Panc1 (cell line): ENCODE measurements at regions not wholly inside any gene's neighbourhood (a gene's known extent, or its start where the extent isn't known, plus 50 kb on each side); places are given as distances from the start of the nearest gene placed in this dataset.

Source experiments
- ATAC-seq: fragments of 200-7000 bp; cut with Tn5 transposase; 2 replicates; pipeline ENCODE4 v1.9.1; 2020; ENCODE audit warnings: mild to moderate bottlenecking, moderate library complexity
- BruUV-seq: library from RNA; stranded (reverse); fragments of 400-500 nt; replicated peaks from 2 replicates; lab custom pipeline; 2021; lab: Mats Ljungman, UMichigan
- CTCF ChIA-PET: fragments of 300-600 bp; sonication (Branson Sonifier 250); formaldehyde crosslinking; loops from one replicate; lab custom pipeline; 2022; ENCODE audit warnings: antibody characterized with exemption; lab: Charles Lee
- POLR2A ChIA-PET: fragments of 300-600 bp; sonication (Branson Sonifier 250); formaldehyde crosslinking; loops from one replicate; lab custom pipeline; 2022; ENCODE audit warnings: antibody characterized with exemption; lab: Charles Lee
- DNase-seq: peaks from one replicate; pipeline ENCODE4 v3.0.0-alpha.2; 2010; ENCODE audit warnings: low read depth, low spot score
- H3K27ac ChIP-seq: 2 replicates; pipeline ENCODE4 v1.5.1; 2011; ENCODE audit warnings: mild to moderate bottlenecking, low read length, inconsistent platforms
- H3K27me3 ChIP-seq: fragments of 200-500 bp; sonication (Bioruptor generic); 2 replicates; pipeline ENCODE4 v1.6.0; 2014; ENCODE audit warnings: low read length, inconsistent platforms; ENCODE audit not compliant: control insufficient read depth, insufficient read depth
- H3K36me3 ChIP-seq: fragments of 200-500 bp; sonication (Bioruptor generic); 2 replicates; pipeline ENCODE4 v1.5.1; 2014; ENCODE audit warnings: inconsistent platforms, mild to moderate bottlenecking, low read length, moderate library complexity; ENCODE audit not compliant: control insufficient read depth, insufficient read depth
- H3K4me1 ChIP-seq: 2 replicates; pipeline ENCODE4 v1.5.1; 2011; ENCODE audit warnings: inconsistent platforms, mild to moderate bottlenecking, low read length, moderate library complexity; ENCODE audit not compliant: control insufficient read depth, insufficient read depth
- H3K4me3 ChIP-seq, 2 experiments: 2 replicates each; pipeline ENCODE4 v1.5.1; 2011 to 2012; ENCODE audit warnings: low read depth in 2 of 2, low read length in 2 of 2, mild to moderate bottlenecking in 2 of 2, inconsistent platforms in 1 of 2, moderate library complexity in 1 of 2
- H3K9me3 ChIP-seq: fragments of 200-500 bp; sonication (Bioruptor generic); 2 replicates; pipeline ENCODE4 v1.5.1; 2014; ENCODE audit warnings: low read depth, mild to moderate bottlenecking, inconsistent platforms, low read length, moderate library complexity; ENCODE audit not compliant: control insufficient read depth, insufficient read depth
- CTCF ChIP-seq: fragments of 450-650 bp; IDR thresholded peaks from 2 replicates; pipeline ENCODE4 v1.5.1; 2017; ENCODE audit warnings: mild to moderate bottlenecking
- POLR2AphosphoS5 ChIP-seq: IDR thresholded peaks from 2 replicates; pipeline ENCODE4 v1.6.1; 2012; ENCODE audit warnings: mild to moderate bottlenecking, low read depth, low read length, moderate library complexity
- REST ChIP-seq, 2 experiments: IDR thresholded peaks; 2 replicates each; pipeline ENCODE4 v1.6.1; 2011 to 2012; ENCODE audit warnings: low read depth in 2 of 2, control low read depth in 1 of 2, low read length in 1 of 2, mild to moderate bottlenecking in 1 of 2, moderate library complexity in 1 of 2; ENCODE audit not compliant: insufficient read depth in 1 of 2
- SIN3A ChIP-seq: IDR thresholded peaks from 2 replicates; pipeline ENCODE4 v1.6.1; 2012; ENCODE audit warnings: low read depth, mild to moderate bottlenecking, low read length, moderate library complexity, borderline replicate concordance; ENCODE audit not compliant: insufficient read depth
- TCF7L2 ChIP-seq: IDR thresholded peaks from 2 replicates; pipeline ENCODE4 v1.6.1; 2011; ENCODE audit warnings: mild to moderate bottlenecking, low read depth, low read length, inconsistent platforms
- in situ Hi-C: cut with HindIII; loops from 2 replicates; pipeline ENCODE4 v1.10.0; 2016; ENCODE audit warnings: low sequenced_read_pairs, low pct_unique_long_range_greater_than_20kb
- intact Hi-C: fragments of 100-400 bp; cut with micrococcal nuclease; formaldehyde crosslinking; loops from one replicate; pipeline ENCODE4 v1.10.0; 2022; ENCODE audit not compliant: unreplicated experiment

DNA sequence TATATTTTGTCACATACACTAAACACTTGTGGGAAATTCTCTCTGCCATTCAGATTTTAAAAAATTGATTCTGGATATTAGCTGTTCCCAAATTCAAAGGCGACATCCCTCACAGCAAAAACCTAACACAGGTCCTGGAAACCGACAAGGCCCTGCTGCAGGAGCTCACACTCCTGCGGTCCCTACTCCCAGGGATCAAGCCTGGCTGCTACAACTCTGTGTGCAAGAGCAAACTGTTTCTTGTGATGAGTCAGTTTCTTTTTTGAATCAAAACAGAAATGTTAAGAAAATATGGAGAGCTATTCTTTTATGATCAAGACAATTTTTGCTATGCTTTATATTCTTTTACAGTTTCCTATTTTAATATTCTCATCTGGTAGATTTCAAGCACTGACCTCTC is 51.0 kb upstream of the TJP1 start:
- Histone ChIP-seq H3K36me3 (no peaks in the 10 kb centered on the region), H3K9me3 (no peaks in the 10 kb centered on the region), H3K27ac (no peak overlapping the region), H3K27me3 (no peaks in the 10 kb centered on the region), H3K4me3 (no peak overlapping the region), H3K4me1 (no peaks in the 10 kb centered on the region)
- intact Hi-C loops (loop anchor here (10.0 kb wide), 1 partner anchor 78 kb away; no protein-coding TSS in a partner anchor), in situ Hi-C loops (no loop called here)
- no peak for DNase-seq
- TF ChIP-seq CTCF = no peak
- TF ChIP-seq POLR2AphosphoS5 = no peak
- no peak for TF ChIP-seq TCF7L2
- TF ChIP-seq SIN3A = no peak
- no peak for TF ChIP-seq REST (IDR thresholded peaks at IDR 0.05; ENCODE audit: insufficient read depth in 1 of 2, low read depth in 2 of 2, low read length in 1 of 2)
- no peak for ATAC-seq
- ChIA-PET CTCF (no interaction called here), POLR2A (interaction anchor here (0.6 kb wide), 1 partner anchor 134 kb away, joined by 3 read pairs; no protein-coding TSS in a partner anchor)
- no TSS peak for BruUV-seq

- no peaks in the 10 kb centered on the region for H3K4me1 ChIP-seq
- no peak overlapping the region for H3K27ac ChIP-seq
- CTCF ChIA-PET = no interaction called here
- no peaks in the 10 kb centered on the region for H3K9me3 ChIP-seq
- H3K27me3 ChIP-seq = no peaks in the 10 kb centered on the region
- no peak overlapping the region for H3K4me3 ChIP-seq
- no peaks in the 10 kb centered on the region for H3K36me3 ChIP-seq
- in situ Hi-C loops = no loop called here
- intact Hi-C loops = loop anchor here (10.0 kb wide), 1 partner anchor 78 kb away; no protein-coding TSS in a partner anchor
- BruUV-seq = no TSS peak
- POLR2A ChIA-PET = no interaction called here
- ATAC-seq (no peak), DNase-seq (no peak)
- TF ChIP-seq CTCF (no peak), SIN3A (no peak), POLR2AphosphoS5 (no peak), REST (IDR thresholded peaks at IDR 0.05; ENCODE audit: insufficient read depth in 1 of 2, low read depth in 2 of 2, low read length in 1 of 2) (no peak), TCF7L2 (no peak)
Measured at GRCh38 chr15:29872716-29873115, 50.4 kb upstream of the TJP1 start.
